Glomerular visceral epithelial cell (primary cell): ENCODE measurements at regions not wholly inside any gene's neighbourhood (a gene's known extent, or its start where the extent isn't known, plus 50 kb on each side); places are given as distances from the start of the nearest gene placed in this dataset.

Experiments
- DNase-seq: peaks from one replicate; pipeline ENCODE4 v3.0.0-alpha.2; 2016; ENCODE audit errors: extremely low spot score

DNA sequence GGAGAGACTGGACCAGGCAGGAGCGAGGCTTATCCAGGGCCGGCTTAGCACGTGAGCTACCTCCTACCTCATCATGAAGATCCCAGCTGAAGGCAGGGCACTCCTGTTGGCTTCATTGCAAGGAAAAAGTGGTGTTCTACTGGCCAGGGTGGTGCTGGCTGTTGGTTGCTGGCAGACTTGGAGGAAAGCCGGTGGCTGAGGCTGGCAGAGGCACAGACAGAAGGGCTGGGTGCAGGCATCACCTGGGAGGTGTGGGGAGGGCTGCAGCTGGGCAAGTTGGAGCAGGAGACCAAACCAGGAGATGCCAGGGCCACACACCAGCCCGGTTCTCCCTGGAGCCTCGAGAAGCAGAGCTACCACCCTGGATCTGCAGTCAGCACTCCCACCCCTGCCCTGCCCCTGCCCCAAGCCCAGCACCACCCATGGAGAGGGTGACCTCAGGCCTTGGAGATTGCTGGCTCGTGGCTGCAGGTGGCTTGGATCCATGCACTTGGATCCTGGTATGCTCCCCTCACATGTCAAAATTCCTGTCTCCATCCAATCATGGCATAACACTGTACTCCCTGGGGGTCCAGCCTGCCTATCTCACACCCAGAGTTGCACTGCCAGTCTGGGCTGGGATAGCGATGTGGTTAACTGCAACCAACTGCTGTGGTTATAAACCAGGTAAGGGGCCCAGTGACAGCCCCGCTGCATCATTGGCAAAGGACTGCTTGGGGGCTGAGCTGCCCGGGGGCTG, 49.7 kb downstream of the GLI2 start:
- peak; percentile 66 for DNase-seq

DNA sequence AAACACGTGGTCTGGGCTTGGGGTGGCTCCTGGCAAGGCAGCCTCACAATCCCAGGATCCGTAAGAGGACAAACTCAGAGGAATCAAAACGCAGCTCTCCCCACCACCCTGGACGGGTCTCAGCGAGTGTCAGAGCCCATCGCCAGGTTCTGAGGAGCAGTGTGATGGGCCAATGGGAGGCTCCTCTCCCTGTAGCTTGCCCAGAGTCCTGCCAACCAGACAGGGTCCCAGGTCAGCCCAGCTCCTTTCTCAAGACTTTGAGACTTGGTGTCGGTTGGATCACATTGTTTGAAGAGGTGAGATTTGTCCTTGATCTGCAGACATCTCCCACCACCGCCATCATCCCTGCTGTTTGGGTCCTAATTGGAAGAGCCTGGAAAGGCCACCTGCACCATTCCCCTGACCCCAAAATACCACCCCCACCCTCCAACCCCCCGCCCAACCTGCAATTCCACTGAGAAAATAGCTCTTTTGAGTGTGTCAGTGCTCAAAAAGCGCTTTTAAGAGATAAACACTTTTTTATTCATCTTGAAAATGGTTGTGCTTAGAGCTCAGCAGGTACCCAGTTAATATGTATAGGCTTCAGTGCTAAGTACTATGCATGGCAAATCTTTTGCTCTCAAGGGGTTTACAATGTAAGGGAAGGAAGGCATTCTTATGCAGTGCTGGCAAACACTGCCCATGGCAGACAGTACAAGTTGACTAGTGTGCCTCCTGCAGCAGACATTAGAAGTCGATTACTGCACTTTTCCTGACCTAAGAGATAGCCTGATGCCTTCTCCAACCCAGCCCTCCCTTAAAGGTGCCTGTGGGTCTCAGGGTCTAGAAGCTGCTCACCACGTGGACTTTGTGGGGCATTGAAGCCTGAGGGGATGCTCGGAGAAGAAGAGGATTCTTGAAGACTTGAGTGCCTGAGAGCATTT, 50.6 kb downstream of the GLI2 start:
- no peak for DNase-seq

GRCh38 chr2:120787111-120787821, 51.6 kb downstream of the GLI2 start:
- DNase-seq: no peak

- no peak for DNase-seq
These were observed 52.4 kb downstream of the GLI2 start for GRCh38 chr2:120787822-120788700.

GRCh38 chr2:120791243-120791961, 55.7 kb downstream of the GLI2 start:
- DNase-seq: no peak

- DNase-seq: peak; percentile 88
These were observed 56.3 kb downstream of the GLI2 start for GRCh38 chr2:120791962-120792297.

DNA sequence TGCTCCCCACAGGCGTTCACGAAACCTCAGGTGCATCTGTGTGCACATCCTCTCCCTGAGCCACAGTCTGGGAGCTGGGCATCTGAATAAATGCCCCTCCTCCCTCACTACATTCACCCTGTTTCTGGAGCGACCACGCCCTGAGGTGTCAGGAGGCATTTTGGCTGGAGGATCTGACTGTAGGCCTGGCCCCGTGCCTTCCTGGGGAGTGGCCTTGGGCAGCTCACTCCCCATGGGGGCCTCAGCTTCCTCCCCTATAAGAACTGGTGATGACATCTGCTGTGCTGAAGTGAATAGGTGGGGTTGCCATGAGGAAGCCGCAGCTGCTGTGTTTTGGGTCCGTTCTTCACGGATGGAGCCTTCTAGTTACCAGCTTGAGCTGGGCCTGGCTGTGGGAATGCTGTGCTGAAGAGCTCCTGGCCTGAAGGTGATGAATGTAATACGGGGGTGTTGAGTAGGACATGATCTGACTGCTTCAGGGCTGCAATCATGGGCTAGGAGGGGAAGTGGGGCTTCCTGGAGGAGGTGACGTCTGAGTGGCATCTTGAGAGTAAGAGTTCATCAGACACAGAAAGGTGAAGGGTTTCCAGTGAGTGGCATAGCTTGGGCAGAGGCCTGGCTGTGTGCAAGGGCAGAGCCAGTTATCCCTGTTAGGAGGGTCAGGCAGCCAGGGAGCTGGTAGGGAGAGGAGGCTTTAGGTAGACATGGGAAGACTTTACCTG, 58.2 kb downstream of the GLI2 start:
- DNase-seq: no peak

DNA sequence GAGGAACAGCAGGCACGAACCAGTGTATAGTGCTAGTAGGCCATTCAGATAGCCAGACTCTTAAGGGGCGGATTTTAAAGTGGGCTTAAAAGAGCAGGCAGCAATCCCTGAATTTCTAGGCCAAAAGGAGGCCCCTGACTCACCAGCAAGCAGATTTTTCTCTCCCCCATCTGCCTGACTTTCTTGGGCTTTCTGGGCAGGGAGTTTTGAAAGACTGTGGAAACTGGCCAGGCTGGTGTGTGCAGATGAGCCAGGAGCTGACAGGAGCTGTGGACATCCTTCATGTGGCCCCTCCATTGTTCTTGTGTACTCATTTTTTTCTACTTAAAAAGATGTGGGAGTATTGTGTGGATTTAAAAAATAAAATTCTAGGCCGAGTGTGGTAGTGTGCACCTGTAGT, 59.0 kb downstream of the GLI2 start:
- no peak for DNase-seq

- no peak for DNase-seq
These were observed 60.4 kb downstream of the GLI2 start for GRCh38 chr2:120796094-120796493.

DNA sequence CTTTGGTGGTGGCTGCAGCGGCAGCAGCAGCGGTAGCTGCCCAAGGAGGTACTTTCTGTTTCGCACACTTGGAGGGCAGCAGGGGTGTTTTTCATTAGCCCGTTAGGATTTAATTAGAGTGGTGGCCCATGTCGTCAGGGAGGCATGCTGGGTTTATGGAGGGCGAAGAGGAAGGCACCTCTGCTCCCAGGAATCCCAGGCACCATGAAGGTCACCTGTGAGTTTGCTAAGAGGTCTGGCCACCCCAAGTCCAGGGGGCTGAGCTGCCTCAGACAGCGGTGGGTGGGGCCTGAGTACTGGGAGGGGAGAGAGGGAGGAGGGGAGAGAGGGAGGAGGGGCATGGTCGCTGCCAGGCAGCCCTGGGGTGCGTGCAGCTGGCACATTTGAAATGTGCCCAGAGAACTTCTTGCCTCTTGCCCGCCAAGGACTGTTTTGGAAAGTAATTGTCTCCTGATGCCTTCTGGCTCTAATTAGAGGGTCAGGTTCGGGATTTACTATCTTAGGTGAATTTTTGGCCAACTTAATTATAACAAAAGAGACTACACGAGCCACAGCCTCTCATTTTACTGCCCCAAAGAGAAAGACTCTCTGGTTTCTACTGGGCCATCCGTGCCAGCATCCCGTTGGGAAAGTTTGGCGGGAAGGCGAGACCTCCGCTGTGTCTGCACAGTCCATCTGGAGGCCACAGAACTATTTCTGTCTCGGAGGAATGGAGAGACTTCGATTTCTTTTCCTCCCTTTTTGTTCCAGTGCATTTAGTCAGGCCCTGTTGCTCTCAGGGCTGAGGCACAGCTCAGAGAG, 62.0 kb downstream of the GLI2 start:
- no peak for DNase-seq

DNA sequence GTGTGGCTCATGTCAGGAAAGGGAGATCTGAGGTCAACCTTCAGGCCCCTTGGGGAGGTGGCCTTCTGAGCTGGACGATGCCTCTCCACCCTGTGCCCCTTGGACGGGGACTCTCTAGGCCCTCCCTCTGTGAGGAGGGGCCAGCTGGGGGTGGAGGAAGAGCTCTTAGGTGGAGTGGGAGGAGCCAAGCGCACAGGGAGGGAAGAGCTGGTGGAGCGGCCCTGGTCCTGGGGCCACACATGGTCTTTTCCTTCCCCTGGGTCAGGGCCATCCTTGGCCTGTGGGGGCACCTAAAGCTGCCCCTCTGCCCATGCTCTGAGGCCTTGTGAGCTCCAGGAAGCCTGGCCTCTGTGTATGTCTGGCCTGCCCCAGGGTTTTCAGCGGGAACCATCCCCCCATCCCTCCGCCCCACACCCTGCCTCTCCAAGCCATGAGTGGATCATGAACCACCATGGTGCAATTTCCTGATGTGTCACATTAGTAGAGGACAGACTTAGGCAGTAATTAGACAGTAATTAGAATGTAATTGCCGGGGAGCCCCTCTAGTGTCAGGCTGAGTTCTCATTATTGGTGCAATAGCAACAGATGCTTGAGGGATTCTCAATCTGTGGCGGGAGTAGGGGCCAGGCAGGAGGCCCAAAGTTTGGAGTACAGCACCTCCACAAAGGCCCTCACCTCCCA, 63.0 kb downstream of the GLI2 start:
- no peak for DNase-seq

DNA sequence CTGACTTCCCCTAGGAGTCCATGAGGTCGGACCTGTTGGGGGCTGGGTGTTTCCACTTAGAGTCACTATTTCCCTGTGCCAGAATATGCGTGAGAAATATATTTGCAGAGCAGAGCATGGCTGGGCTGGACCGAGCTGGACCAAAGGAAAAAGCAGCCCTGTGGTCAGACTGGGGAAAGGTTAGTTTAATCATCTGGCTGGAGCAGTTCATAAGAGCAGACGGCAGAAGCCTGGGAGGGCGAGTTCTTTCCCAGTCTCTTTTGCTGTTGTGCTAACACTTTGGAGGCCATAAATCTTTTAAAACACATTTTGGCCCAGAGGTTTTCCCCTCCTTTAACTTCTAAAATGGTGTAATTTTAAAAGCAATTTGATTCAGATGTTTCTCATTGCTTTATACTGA, 66.5 kb downstream of the GLI2 start:
- no peak for DNase-seq

DNA sequence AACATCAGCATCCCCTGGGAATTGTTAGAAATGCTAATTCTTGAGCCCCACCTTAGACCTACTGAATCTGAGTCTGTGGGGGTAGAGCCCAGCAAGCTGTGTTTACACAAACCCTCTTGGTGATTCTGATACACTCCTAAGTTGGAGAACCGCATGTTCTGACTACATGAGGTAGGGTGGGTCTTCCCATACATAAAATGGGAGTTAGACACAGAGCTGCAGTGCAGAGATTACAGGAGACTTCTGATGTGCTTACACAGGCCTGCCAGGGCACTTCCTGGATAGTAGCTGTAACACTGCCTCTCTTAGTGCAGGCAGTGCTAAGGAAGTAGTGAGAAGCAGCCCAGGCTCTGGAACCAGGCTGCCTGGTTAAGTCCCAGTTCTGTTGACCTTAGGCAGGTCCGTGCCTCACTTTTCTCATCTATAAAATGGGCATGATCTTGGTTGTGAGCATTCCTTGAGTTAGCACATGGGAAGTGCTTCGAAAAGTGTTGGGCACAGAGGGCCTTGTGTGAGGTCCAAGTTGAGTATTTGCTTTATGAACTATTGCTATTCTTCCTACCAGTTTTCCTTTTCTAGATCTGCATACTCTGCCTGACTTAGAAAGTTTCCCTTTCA, 67.3 kb downstream of the GLI2 start:
- DNase-seq: no peak

DNA sequence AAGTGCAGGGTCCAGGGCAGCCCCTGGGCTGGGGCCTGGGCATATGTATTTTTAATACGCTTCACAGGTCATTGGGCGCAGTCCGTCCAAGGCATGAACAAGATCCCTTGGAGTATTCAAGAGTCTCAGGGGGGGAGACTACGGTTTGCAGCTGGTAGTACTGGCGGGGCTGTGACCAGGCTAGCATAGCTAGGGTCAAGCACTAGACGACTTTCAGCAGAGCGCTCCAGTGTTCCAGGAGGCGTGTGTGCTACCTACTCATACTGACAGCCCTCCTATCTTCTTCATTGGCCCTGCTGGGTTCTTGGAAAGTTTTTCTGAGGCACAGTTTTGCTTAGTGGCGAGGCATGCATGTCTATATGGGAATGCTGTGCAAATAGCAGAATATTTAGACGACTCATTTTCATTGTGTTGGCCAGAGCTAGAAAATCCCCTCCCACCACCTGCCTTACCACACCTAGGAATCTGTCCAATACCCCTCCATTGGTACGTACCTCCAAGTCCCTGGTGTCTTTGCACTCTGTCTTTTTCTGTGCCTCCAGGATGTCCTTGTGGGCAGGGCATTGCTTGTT, 68.2 kb downstream of the GLI2 start:
- DNase-seq: peak; percentile 39

GRCh38 chr2:120804459-120804858, 68.8 kb downstream of the GLI2 start:
- no peak for DNase-seq

DNA sequence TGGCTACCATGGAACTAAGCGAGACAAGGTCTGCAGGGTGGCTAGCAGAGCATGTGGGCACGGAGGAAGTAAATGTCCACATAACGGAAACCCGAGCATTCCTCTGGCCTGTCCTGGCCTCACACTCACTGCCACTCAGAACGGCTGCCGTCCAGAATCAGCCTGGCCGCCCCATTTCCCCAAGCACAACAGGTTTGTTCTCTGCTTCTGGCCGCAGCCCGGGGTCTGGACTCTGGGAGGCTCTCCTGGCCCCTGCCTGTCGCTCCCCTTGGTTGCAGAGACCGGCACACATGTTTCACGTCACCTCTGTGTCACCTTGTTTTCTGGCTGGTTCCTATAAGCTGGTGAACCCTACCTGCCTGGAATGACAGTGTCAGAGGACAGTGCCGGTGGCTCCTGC, 69.3 kb downstream of the GLI2 start:
- DNase-seq: no peak

GRCh38 chr2:120805602-120806001, 69.9 kb downstream of the GLI2 start:
- no peak for DNase-seq

DNA sequence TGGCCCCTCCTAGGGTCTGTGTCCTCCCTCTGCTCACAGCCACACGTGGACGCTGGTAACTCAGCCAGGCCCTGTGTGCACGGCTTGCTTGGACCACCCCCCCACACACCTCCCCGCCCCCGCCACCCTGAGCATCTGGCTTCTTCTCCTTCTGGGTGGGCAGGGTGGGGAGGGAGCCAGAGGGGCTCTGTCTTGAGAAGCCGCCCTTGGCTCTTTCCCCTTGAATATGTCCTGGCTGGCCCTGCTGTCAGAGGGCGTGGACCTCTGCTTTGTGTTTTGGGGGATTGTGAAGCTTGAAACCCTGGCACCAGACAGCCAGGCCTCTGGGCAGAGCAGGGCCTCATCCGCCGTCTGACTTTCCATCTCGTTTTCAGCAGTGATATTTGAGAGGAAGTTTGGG, 72.1 kb downstream of the GLI2 start:
- no peak for DNase-seq
